ENCODE measurements at regions not wholly inside any gene's neighbourhood (a gene's known extent, or its start where the extent isn't known, plus 50 kb on each side); places are given as distances from the start of the nearest gene placed in this dataset.

GRCh38 chr12:61414470-61414869 lies 845.7 kb upstream of the USP15 start:
- no peak for TF ChIP-seq CTCF (IDR thresholded peaks at IDR 0.05; ENCODE audit: low read depth, low read length, missing control alignments)
- H3K4me3 ChIP-seq (replicated peaks; ENCODE audit: low read depth, low read length): no peak overlapping the region
- DNase-seq (ENCODE audit: extremely low read depth, low read depth): no peak

GRCh38 chr12:61422786-61423185 lies 837.4 kb upstream of the USP15 start:
- no peak for TF ChIP-seq CTCF (IDR thresholded peaks at IDR 0.05; ENCODE audit: low read depth, low read length, missing control alignments)
- H3K4me3 ChIP-seq (replicated peaks; ENCODE audit: low read depth, low read length): no peak overlapping the region
- no peak for DNase-seq (ENCODE audit: extremely low read depth, low read depth)

DNA sequence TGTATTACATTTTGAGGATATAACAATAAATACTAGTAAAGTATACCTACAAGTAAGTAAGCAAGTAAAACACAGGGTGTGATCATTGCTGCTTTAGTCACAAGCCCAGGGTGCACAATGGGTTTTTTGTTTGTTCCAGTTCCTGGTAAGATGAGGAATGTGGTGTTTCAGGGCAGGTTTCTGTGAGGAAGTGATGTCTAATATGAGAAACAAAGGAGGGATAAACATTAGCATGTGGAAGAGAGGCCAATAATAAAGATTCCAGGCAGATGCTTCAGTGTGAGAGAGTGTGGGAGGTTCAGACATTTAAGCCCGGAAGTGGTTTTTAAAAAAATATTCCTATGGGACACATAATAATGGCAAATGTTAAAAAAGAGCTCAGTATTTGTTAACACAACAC lies 808.1 kb upstream of the USP15 start:
- H3K4me3 ChIP-seq (replicated peaks; ENCODE audit: low read depth, low read length): no peak overlapping the region
- no peak for DNase-seq (ENCODE audit: extremely low read depth, low read depth)
- no peak for TF ChIP-seq CTCF (IDR thresholded peaks at IDR 0.05; ENCODE audit: low read depth, low read length, missing control alignments)

DNA sequence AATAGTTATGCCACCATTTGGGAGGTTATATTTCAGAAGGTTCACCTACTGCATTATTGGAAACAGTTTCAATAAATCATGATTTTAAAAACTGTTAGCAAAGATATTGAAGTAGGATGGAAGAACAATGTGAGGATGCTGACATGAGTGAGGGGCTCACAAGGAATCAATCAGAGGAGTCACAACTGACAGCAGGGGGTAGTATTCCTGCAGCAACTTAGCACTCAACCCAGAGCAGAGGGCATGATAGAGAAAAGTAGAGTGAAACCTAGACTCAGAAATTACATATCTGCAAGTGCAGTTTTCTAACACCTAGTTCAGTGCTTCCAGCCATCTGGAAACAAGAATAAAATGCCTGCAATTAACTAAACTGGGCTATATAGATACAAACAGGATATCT lies 772.5 kb upstream of the USP15 start:
- TF ChIP-seq CTCF (IDR thresholded peaks at IDR 0.05; ENCODE audit: low read depth, low read length, missing control alignments): no peak
- no peak overlapping the region for H3K4me3 ChIP-seq (replicated peaks; ENCODE audit: low read depth, low read length)
- no peak for DNase-seq (ENCODE audit: extremely low read depth, low read depth)

GRCh38 chr12:61490526-61491498 lies 769.4 kb upstream of the USP15 start:
- no peak for TF ChIP-seq CTCF (IDR thresholded peaks at IDR 0.05; ENCODE audit: low read depth, low read length, missing control alignments)
- H3K4me3 ChIP-seq (replicated peaks; ENCODE audit: low read depth, low read length): no peak overlapping the region
- no peak for DNase-seq (ENCODE audit: extremely low read depth, low read depth)

- no peak for TF ChIP-seq CTCF (IDR thresholded peaks at IDR 0.05; ENCODE audit: low read depth, low read length, missing control alignments)
- H3K4me3 ChIP-seq (replicated peaks; ENCODE audit: low read depth, low read length): no peak overlapping the region
- no peak for DNase-seq (ENCODE audit: extremely low read depth, low read depth)
Measured at GRCh38 chr12:61502179-61502578, 758.0 kb upstream of the USP15 start.

All from HFF-Myc (cell line).